ENCODE measurements at regions not wholly inside any gene's neighbourhood (a gene's known extent, or its start where the extent isn't known, plus 50 kb on each side); places are given as distances from the start of the nearest gene placed in this dataset.

DNA sequence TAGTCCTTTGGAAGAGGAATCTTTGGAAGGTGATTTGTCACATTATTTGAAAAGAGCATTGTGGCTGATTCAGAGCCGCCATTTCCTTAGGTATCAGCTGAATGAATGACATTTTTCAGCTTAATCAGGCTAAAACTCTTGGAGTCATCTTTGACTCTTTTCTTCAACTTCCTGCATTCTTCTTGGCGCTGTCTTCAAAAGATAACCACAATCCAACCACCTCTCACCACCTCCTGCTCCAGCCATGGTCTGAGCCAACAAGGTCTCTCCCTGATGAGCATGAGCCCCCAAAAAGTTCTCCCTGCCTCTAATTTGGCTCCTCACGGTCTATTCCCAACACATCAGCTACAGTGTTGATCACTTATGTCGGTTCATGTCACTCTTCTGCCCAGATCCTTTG lies 297.6 kb upstream of the RUNX1 start:
- 85 to 93% (median 88%) methylated on average over 4 of the region's 4 CpGs for WGBS, 5 donors
- TF ChIP-seq POLR2A (IDR thresholded peaks at IDR 0.05) (no peak), POLR2AphosphoS5 (IDR thresholded peaks at IDR 0.05) (no peak)
- TF ChIP-seq, protein P1, sequence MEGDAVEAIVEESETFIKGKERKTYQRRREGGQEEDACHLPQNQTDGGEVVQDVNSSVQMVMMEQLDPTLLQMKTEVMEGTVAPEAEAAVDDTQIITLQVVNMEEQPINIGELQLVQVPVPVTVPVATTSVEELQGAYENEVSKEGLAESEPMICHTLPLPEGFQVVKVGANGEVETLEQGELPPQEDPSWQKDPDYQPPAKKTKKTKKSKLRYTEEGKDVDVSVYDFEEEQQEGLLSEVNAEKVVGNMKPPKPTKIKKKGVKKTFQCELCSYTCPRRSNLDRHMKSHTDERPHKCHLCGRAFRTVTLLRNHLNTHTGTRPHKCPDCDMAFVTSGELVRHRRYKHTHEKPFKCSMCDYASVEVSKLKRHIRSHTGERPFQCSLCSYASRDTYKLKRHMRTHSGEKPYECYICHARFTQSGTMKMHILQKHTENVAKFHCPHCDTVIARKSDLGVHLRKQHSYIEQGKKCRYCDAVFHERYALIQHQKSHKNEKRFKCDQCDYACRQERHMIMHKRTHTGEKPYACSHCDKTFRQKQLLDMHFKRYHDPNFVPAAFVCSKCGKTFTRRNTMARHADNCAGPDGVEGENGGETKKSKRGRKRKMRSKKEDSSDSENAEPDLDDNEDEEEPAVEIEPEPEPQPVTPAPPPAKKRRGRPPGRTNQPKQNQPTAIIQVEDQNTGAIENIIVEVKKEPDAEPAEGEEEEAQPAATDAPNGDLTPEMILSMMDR (IDR thresholded peaks at IDR 0.05 in 8 of 11, conservative IDR thresholded peaks at IDR 0.05 in 3 of 11) = no peak
- Histone ChIP-seq H3K9me3 (no peaks in the 10 kb centered on the region), H3K36me3 (no peaks in the 10 kb centered on the region), H3K4me3 (no peak overlapping the region), H3K27me3 (replicated peaks in 1 of 7) (peaks cover 0 to 9% (median 0%) of the 10 kb centered on the region in 7 donors), H3K27ac (no peak overlapping the region), H3K4me1 (peaks cover 0 to 16% (median 2%) of the 10 kb centered on the region in 6 donors)
- intact Hi-C loops (cut with DNase I; ENCODE audit: low total_unique reads) = no loop called here
- DNase-seq = no peak

DNA sequence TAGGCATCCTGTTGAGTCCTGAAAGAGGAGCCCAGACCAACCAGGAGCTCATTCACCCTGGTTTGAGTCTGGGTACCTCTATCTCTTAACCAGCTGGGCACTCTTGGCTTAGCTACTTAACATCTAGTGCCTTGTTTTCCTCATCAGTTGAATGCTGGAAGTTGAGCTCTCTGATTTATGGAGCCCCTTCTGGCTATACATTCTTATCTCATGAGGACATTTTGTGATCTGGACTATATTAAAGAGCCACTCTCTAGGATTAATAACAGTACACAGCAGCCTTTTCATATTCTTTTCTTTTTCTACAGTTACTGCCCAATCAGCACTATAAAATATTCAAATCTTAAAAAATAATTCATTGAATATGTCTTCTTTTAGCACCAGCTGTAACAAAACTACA lies 296.9 kb upstream of the RUNX1 start:
- no peak for DNase-seq
- Histone ChIP-seq H3K27ac (no peak overlapping the region), H3K9me3 (no peaks in the 10 kb centered on the region), H3K4me1 (peaks cover 0 to 16% (median 2%) of the 10 kb centered on the region in 6 donors), H3K4me3 (no peak overlapping the region), H3K36me3 (no peaks in the 10 kb centered on the region), H3K27me3 (replicated peaks in 1 of 7) (peaks cover 0 to 9% (median 0%) of the 10 kb centered on the region in 7 donors)
- TF ChIP-seq, protein P1 (IDR thresholded peaks at IDR 0.05 in 8 of 11, conservative IDR thresholded peaks at IDR 0.05 in 3 of 11) = no peak
- no peak for TF ChIP-seq POLR2A (IDR thresholded peaks at IDR 0.05)
- no peak for TF ChIP-seq POLR2AphosphoS5 (IDR thresholded peaks at IDR 0.05)
- intact Hi-C loops (cut with DNase I; ENCODE audit: low total_unique reads) = no loop called here

- Histone ChIP-seq H3K27me3 (replicated peaks in 1 of 7) (peaks cover 0 to 9% (median 0%) of the 10 kb centered on the region in 7 donors), H3K36me3 (no peaks in the 10 kb centered on the region), H3K9me3 (no peaks in the 10 kb centered on the region), H3K27ac (no peak overlapping the region), H3K4me3 (no peak overlapping the region), H3K4me1 (peaks cover 0 to 16% (median 2%) of the 10 kb centered on the region in 6 donors)
- intact Hi-C loops (cut with DNase I; ENCODE audit: low total_unique reads) = no loop called here
- WGBS, 5 donors = 88 to 96% (median 92%) methylated on average over 4 of the region's 4 CpGs
- TF ChIP-seq POLR2A (IDR thresholded peaks at IDR 0.05) = no peak
- TF ChIP-seq, protein P1 (IDR thresholded peaks at IDR 0.05 in 8 of 11, conservative IDR thresholded peaks at IDR 0.05 in 3 of 11) = no peak
- no peak for TF ChIP-seq POLR2AphosphoS5 (IDR thresholded peaks at IDR 0.05)
- DNase-seq = no peak
Observed at GRCh38 chr21:35344582-35344981, 295.5 kb upstream of the RUNX1 start.

DNA sequence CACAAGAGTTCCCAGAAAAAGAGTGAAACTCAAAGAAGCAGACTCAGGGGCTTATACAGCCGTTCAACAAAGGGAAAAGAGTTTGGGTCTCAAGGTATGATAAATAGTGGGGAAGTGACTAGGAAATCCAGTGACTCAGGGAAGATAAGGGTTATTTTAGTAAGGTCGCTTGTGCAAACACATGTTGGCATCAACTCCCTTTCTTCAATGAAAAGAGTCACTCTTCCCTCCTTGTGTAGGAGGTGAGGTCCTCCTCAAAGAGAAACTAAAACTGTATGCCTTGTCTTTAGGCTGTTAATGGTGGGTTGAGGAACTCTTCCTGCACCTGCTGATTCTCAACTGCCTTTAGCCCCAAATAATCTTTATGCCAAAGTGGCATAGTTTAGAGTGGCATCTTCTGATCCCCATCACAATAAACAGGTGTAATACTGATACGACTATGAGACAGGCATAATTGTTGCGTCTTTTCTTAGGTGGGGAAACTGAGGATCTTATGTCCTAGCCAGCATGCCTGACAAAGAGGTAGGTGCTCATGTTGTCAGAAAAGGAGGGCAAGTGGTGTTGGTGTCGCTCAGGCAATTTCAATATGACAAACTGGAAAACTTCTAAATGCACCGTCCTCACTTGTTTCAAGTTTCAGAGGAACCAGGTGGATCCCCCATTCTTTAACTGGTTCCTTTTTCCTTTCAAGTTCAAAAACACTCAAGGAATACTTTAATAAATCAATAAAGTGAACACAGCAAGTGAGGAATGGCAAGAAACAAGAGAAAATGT lies 294.1 kb upstream of the RUNX1 start:
- no peak for DNase-seq
- WGBS, 5 donors = 57 to 70% (median 64%) methylated on average over 6 of the region's 6 CpGs
- H3K4me1 ChIP-seq = peaks cover 0 to 16% (median 2%) of the 10 kb centered on the region in 6 donors
- H3K9me3 ChIP-seq = peaks cover 0 to 6% (median 0%) of the 10 kb centered on the region in 8 donors
- no peak overlapping the region for H3K27ac ChIP-seq
- H3K4me3 ChIP-seq = peak overlapping the region in 1 of 8 donors; percentile 48
- H3K36me3 ChIP-seq = no peaks in the 10 kb centered on the region
- intact Hi-C loops (cut with DNase I; ENCODE audit: low total_unique reads) = no loop called here
- TF ChIP-seq, protein P1 (IDR thresholded peaks at IDR 0.05 in 8 of 11, conservative IDR thresholded peaks at IDR 0.05 in 3 of 11) = no peak
- TF ChIP-seq POLR2AphosphoS5 (IDR thresholded peaks at IDR 0.05) (no peak), POLR2A (IDR thresholded peaks at IDR 0.05) (no peak)
- peaks cover 0 to 9% (median 0%) of the 10 kb centered on the region in 7 donors for H3K27me3 ChIP-seq (replicated peaks in 1 of 7)

Measured in spleen (tissue), 11 donors.